Loucy (cell line): ENCODE measurements at regions not wholly inside any gene's neighbourhood (a gene's known extent, or its start where the extent isn't known, plus 50 kb on each side); places are given as distances from the start of the nearest gene placed in this dataset.

Experiments
- EZH2phosphoT487 ChIP-seq: fragments of 200-600 bp; IDR thresholded peaks from 2 replicates; pipeline ENCODE4 v1.6.1; 2018; ENCODE audit warnings: antibody characterized with exemption, mild to moderate bottlenecking, moderate library complexity, borderline replicate concordance
- TF ChIP-seq, protein P1 (sequence below): fragments of 200-600 bp; sonication (generic); conservative IDR thresholded peaks from 2 replicates; pipeline ENCODE4 v1.5.1; 2014; ENCODE audit warnings: mild to moderate bottlenecking, antibody characterized with exemption, low read length

DNA sequence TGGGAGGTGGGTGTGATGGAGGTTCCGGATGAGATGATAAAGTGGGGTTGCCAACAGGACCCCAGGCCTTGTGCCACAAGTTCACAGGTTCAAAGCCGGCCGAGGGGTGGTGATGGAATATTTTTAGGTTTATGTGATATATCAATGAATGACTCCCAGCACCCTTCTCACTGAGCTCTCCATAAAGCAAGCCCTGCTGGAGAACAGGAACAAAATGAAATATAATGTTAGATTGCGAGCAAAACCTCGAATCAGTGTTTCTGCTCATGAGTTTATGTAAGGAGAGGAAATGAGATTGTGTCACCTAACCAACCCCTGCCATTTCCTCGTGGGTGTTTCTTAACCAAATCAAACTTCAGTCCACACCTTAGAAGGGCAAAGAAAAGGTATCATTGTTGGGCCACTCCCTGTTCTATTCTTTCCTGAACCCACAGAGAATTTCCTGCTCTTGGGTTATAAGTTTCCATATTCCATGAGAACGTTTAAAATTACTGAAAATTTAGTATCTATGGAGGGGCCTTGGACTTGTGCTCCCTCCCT is 192.2 kb upstream of the EXOC2 start:
- TF ChIP-seq, protein P1, sequence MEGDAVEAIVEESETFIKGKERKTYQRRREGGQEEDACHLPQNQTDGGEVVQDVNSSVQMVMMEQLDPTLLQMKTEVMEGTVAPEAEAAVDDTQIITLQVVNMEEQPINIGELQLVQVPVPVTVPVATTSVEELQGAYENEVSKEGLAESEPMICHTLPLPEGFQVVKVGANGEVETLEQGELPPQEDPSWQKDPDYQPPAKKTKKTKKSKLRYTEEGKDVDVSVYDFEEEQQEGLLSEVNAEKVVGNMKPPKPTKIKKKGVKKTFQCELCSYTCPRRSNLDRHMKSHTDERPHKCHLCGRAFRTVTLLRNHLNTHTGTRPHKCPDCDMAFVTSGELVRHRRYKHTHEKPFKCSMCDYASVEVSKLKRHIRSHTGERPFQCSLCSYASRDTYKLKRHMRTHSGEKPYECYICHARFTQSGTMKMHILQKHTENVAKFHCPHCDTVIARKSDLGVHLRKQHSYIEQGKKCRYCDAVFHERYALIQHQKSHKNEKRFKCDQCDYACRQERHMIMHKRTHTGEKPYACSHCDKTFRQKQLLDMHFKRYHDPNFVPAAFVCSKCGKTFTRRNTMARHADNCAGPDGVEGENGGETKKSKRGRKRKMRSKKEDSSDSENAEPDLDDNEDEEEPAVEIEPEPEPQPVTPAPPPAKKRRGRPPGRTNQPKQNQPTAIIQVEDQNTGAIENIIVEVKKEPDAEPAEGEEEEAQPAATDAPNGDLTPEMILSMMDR: no peak
- TF ChIP-seq EZH2phosphoT487: no peak
